Loucy (cell line): ENCODE measurements at regions not wholly inside any gene's neighbourhood (a gene's known extent, or its start where the extent isn't known, plus 50 kb on each side); places are given as distances from the start of the nearest gene placed in this dataset.

ENCODE experiments used
- CTCF ChIP-seq: fragments of 200-600 bp; sonication (generic); conservative IDR thresholded peaks from 2 replicates; pipeline ENCODE4 v1.5.1; 2014; ENCODE audit warnings: mild to moderate bottlenecking, antibody characterized with exemption, low read length
- EZH2phosphoT487 ChIP-seq: fragments of 200-600 bp; IDR thresholded peaks from 2 replicates; pipeline ENCODE4 v1.6.1; 2018; ENCODE audit warnings: antibody characterized with exemption, mild to moderate bottlenecking, moderate library complexity, borderline replicate concordance

GRCh38 chr4:102438396-102439235, 62.5 kb upstream of the NFKB1 start:
- no peak for TF ChIP-seq CTCF
- no peak for TF ChIP-seq EZH2phosphoT487
